Gastrocnemius medialis (tissue), 4 donors: ENCODE measurements at regions not wholly inside any gene's neighbourhood (a gene's known extent, or its start where the extent isn't known, plus 50 kb on each side); places are given as distances from the start of the nearest gene placed in this dataset.

Source experiments
- POLR2A ChIP-seq, 2 donors: fragments of 450-650 bp; IDR thresholded peaks; one replicate each; pipeline ENCODE4 v1.6.1; 2017; ENCODE audit warnings: antibody characterized with exemption in 2 of 2, mild to moderate bottlenecking in 2 of 2, moderate library complexity in 2 of 2
- TF ChIP-seq, protein P1 (sequence below), 5 experiments: fragments of 450-650 bp in 3 of 5; fragments of 200-600 bp in 2 of 5; sonication (generic) in 2 of 5; IDR thresholded peaks in 4 of 5; conservative IDR thresholded peaks in 1 of 5; 1 replicate in 4 of 5; 2 replicates in 1 of 5; pipeline ENCODE4 v1.5.1; 2016 to 2019; ENCODE audit warnings: antibody characterized with exemption in 5 of 5, mild to moderate bottlenecking in 3 of 5, moderate library complexity in 3 of 5

DNA sequence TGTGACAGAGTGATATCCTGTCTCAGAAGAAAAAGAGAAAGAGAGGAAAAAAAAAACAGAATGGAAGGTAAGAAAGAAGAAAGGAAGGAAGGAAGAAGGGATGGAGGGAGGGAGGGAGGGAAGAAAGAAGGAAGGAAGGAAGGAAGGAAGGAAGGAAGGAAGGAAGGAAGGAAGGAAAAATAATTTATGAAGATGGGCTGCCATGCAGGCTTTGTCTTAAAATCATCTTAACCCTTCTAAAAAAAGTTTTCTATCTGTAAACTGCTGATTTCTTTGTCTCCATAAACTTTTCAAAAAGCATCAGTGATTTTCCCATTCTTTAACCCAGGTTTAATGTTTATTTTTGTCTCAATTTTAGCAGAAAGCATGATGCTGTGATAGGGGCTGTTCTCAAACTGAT lies 1154.1 kb upstream of the CDH6 start:
- TF ChIP-seq, protein P1, sequence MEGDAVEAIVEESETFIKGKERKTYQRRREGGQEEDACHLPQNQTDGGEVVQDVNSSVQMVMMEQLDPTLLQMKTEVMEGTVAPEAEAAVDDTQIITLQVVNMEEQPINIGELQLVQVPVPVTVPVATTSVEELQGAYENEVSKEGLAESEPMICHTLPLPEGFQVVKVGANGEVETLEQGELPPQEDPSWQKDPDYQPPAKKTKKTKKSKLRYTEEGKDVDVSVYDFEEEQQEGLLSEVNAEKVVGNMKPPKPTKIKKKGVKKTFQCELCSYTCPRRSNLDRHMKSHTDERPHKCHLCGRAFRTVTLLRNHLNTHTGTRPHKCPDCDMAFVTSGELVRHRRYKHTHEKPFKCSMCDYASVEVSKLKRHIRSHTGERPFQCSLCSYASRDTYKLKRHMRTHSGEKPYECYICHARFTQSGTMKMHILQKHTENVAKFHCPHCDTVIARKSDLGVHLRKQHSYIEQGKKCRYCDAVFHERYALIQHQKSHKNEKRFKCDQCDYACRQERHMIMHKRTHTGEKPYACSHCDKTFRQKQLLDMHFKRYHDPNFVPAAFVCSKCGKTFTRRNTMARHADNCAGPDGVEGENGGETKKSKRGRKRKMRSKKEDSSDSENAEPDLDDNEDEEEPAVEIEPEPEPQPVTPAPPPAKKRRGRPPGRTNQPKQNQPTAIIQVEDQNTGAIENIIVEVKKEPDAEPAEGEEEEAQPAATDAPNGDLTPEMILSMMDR (IDR thresholded peaks at IDR 0.05 in 4 of 5, conservative IDR thresholded peaks at IDR 0.05 in 1 of 5), result no peak
- TF ChIP-seq POLR2A (IDR thresholded peaks at IDR 0.05), result no peak
